IMR-90 (cell line): ENCODE measurements at regions not wholly inside any gene's neighbourhood (a gene's known extent, or its start where the extent isn't known, plus 50 kb on each side); places are given as distances from the start of the nearest gene placed in this dataset.

Experiments used
- ATAC-seq: fragments of 200-7000 bp; cut with Tn5 transposase; 2 replicates; pipeline ENCODE4 v1.9.1; 2020; ENCODE audit warnings: low read depth, mild to moderate bottlenecking, moderate library complexity
- BruUV-seq: library from RNA; stranded (reverse); fragments of 400-500 nt; replicated peaks from 2 replicates; lab custom pipeline; 2021; lab: Mats Ljungman, UMichigan
- CTCF ChIA-PET: fragments of 300-600 bp; formaldehyde crosslinking; extraction: SDS; loops from one replicate; lab custom pipeline; 2021; ENCODE audit warnings: antibody characterized with exemption; lab: Yijun Ruan, JAX
- POLR2A ChIA-PET: fragments of 300-600 bp; sonication (Branson Sonifier 250); formaldehyde crosslinking; loops from one replicate; lab custom pipeline; 2022; ENCODE audit warnings: antibody characterized with exemption; ENCODE audit not compliant: unreplicated experiment; lab: Charles Lee
- DNase-seq: peaks from one replicate; pipeline ENCODE4 v3.0.0; 2013
- H2AFZ ChIP-seq: replicated peaks from 2 replicates; pipeline ENCODE3; 2013; ENCODE audit warnings: low read length, mild to moderate bottlenecking; ENCODE audit not compliant: poor library complexity
- H2AK5ac ChIP-seq: 2 replicates; pipeline ENCODE4 v1.6.1; 2013; ENCODE audit warnings: low read depth, low read length, inconsistent platforms
- H2AK9ac ChIP-seq: replicated peaks from 2 replicates; pipeline ENCODE3; 2013; ENCODE audit warnings: mild to moderate bottlenecking, low read depth, low read length, moderate library complexity; ENCODE audit not compliant: poor library complexity
- H2BK120ac ChIP-seq: 2 replicates; pipeline ENCODE4 v1.6.1; 2013; ENCODE audit warnings: low read depth, low read length, inconsistent platforms
- H2BK15ac ChIP-seq: 3 replicates; pipeline ENCODE4 v1.6.1; 2013; ENCODE audit warnings: low read depth, low read length, inconsistent platforms
- H2BK20ac ChIP-seq: 2 replicates; pipeline ENCODE4 v1.6.1; 2013; ENCODE audit warnings: low read depth, mild to moderate bottlenecking, inconsistent platforms, low read length, moderate library complexity
- H2BK5ac ChIP-seq: 2 replicates; pipeline ENCODE4 v1.6.1; 2013; ENCODE audit warnings: mild to moderate bottlenecking, low read depth, low read length, inconsistent platforms; ENCODE audit not compliant: poor library complexity, severe bottlenecking
- H3K14ac ChIP-seq: replicated peaks from 2 replicates; pipeline ENCODE4 v1.6.1; 2013; ENCODE audit warnings: low read depth, low read length, inconsistent platforms
- H3K18ac ChIP-seq: 2 replicates; pipeline ENCODE4 v1.6.1; 2013; ENCODE audit warnings: low read depth, low read length, control low read depth
- H3K23ac ChIP-seq: 2 replicates; pipeline ENCODE4 v1.6.1; 2013; ENCODE audit warnings: low read depth, low read length, inconsistent platforms
- H3K27ac ChIP-seq: 2 replicates; pipeline ENCODE4 v1.5.1; 2013; ENCODE audit warnings: mild to moderate bottlenecking, control low read depth, low read length; ENCODE audit not compliant: insufficient read depth
- H3K27me3 ChIP-seq: 2 replicates; pipeline ENCODE4 v1.6.1; 2013; ENCODE audit warnings: low read length; ENCODE audit not compliant: control insufficient read depth, insufficient read depth
- H3K36me3 ChIP-seq: 2 replicates; pipeline ENCODE4 v1.6.1; 2013; ENCODE audit warnings: low read length, mixed read lengths; ENCODE audit not compliant: control insufficient read depth, insufficient read depth
- H3K4ac ChIP-seq: 2 replicates; pipeline ENCODE4 v1.6.1; 2013; ENCODE audit warnings: low read depth, low read length, inconsistent platforms
- H3K4me1 ChIP-seq: 2 replicates; pipeline ENCODE4 v1.6.1; 2013; ENCODE audit warnings: low read length, mixed read lengths; ENCODE audit not compliant: control insufficient read depth, insufficient read depth
- H3K4me2 ChIP-seq: 2 replicates; pipeline ENCODE4 v1.6.1; 2013; ENCODE audit warnings: low read depth, mild to moderate bottlenecking, control low read depth, low read length, moderate library complexity
- H3K4me3 ChIP-seq: 2 replicates; pipeline ENCODE4 v1.5.1; 2013; ENCODE audit warnings: low read depth, mild to moderate bottlenecking, control low read depth, low read length, moderate library complexity; ENCODE audit not compliant: insufficient read depth
- H3K56ac ChIP-seq: 2 replicates; pipeline ENCODE4 v1.6.1; 2013; ENCODE audit warnings: low read length, inconsistent platforms; ENCODE audit not compliant: insufficient read depth; ENCODE audit errors: extremely low read depth
- H3K79me1 ChIP-seq, 2 experiments: 2 replicates each; pipeline ENCODE4 v1.6.1; 2013; ENCODE audit warnings: low read length in 2 of 2, inconsistent platforms in 1 of 2, low read depth in 1 of 2
- H3K9ac ChIP-seq: 2 replicates; pipeline ENCODE4 v1.6.1; 2013; ENCODE audit warnings: low read depth, low read length, control low read depth
- H3K9me1 ChIP-seq: 2 replicates; pipeline ENCODE4 v1.6.1; 2013; ENCODE audit warnings: low read length, inconsistent platforms; ENCODE audit not compliant: insufficient read depth
- H3K9me3 ChIP-seq: 2 replicates; pipeline ENCODE4 v1.6.1; 2013; ENCODE audit warnings: low read length; ENCODE audit not compliant: control insufficient read depth, insufficient read depth
- H4K20me1 ChIP-seq: 2 replicates; pipeline ENCODE4 v1.6.1; 2013; ENCODE audit warnings: low read length, inconsistent platforms; ENCODE audit not compliant: insufficient read depth
- H4K5ac ChIP-seq: 2 replicates; pipeline ENCODE4 v1.6.1; 2013; ENCODE audit warnings: mild to moderate bottlenecking, low read depth, low read length, control low read depth
- H4K8ac ChIP-seq, 2 experiments: 2 replicates each; pipeline ENCODE4 v1.6.1; 2013; ENCODE audit warnings: low read depth in 2 of 2, low read length in 2 of 2, control low read depth in 1 of 2, inconsistent platforms in 1 of 2
- H4K91ac ChIP-seq: 2 replicates; pipeline ENCODE4 v1.6.1; 2013; ENCODE audit warnings: low read depth, low read length, inconsistent platforms; ENCODE audit not compliant: insufficient read depth
- BHLHE40 ChIP-seq: fragments of 150-350 bp; IDR thresholded peaks from 2 replicates; pipeline ENCODE4 v1.6.1; 2016; ENCODE audit warnings: mild to moderate bottlenecking, low read depth, low read length
- CEBPB ChIP-seq: IDR thresholded peaks from 2 replicates; pipeline ENCODE4 v1.6.1; 2012; ENCODE audit warnings: low read depth, low read length, improper control_type of control experiment
- CHD1 ChIP-seq: IDR thresholded peaks from 2 replicates; pipeline ENCODE4 v1.6.1; 2012; ENCODE audit warnings: low read depth, low read length, improper control_type of control experiment
- CTCF ChIP-seq: conservative IDR thresholded peaks from 2 replicates; pipeline ENCODE4 v1.5.1; 2012; ENCODE audit warnings: mild to moderate bottlenecking, low read depth, low read length, improper control_type of control experiment
- FOS ChIP-seq: fragments of 150-350 bp; IDR thresholded peaks from 2 replicates; pipeline ENCODE4 v1.6.1; 2016; ENCODE audit warnings: low read depth, low read length
- MAFK ChIP-seq: IDR thresholded peaks from 2 replicates; pipeline ENCODE4 v1.6.1; 2012; ENCODE audit warnings: low read depth, low read length, improper control_type of control experiment
- MAZ ChIP-seq: IDR thresholded peaks from 2 replicates; pipeline ENCODE4 v1.6.1; 2012; ENCODE audit warnings: low read depth, mild to moderate bottlenecking, low read length, improper control_type of control experiment, moderate library complexity, borderline replicate concordance
- MXI1 ChIP-seq: IDR thresholded peaks from 2 replicates; pipeline ENCODE4 v1.6.1; 2012; ENCODE audit warnings: low read depth, mild to moderate bottlenecking, low read length, moderate library complexity, borderline replicate concordance
- NFE2L2 ChIP-seq: fragments of 150-350 bp; IDR thresholded peaks from 2 replicates; pipeline ENCODE4 v1.6.1; 2016; ENCODE audit warnings: low read depth, mild to moderate bottlenecking, low read length
- POLR2A ChIP-seq: IDR thresholded peaks from 2 replicates; pipeline ENCODE4 v1.6.1; 2012; ENCODE audit warnings: mild to moderate bottlenecking, low read depth, low read length
- RAD21 ChIP-seq: IDR thresholded peaks from 2 replicates; pipeline ENCODE4 v1.6.1; 2012; ENCODE audit warnings: low read length, improper control_type of control experiment
- RCOR1 ChIP-seq: IDR thresholded peaks from 2 replicates; pipeline ENCODE4 v1.6.1; 2012; ENCODE audit warnings: mild to moderate bottlenecking, low read length, improper control_type of control experiment; ENCODE audit not compliant: insufficient replicate concordance
- RFX5 ChIP-seq: IDR thresholded peaks from 2 replicates; pipeline ENCODE4 v1.8.0; 2012; ENCODE audit warnings: low read depth, mild to moderate bottlenecking, low read length, moderate library complexity
- SMC3 ChIP-seq: fragments of 150-350 bp; IDR thresholded peaks from 2 replicates; pipeline ENCODE4 v1.6.1; 2016; ENCODE audit warnings: low read depth, mild to moderate bottlenecking, antibody characterized with exemption, low read length, moderate library complexity
- WGBS, 2 experiments: methylation state at CpG; one replicate each; pipeline versions ENCODE4 v1.1.5 to v1.1.7; 2013; ENCODE audit warnings: missing lambda C conversion rate in 2 of 2; ENCODE audit not compliant: insufficient read length in 1 of 2; ENCODE audit errors: extremely low coverage in 2 of 2; 5-methylcytosine and 5-hydroxymethylcytosine counted together
- dilution Hi-C: fragments of 300-500 bp; cut with HindIII; formaldehyde crosslinking; loops from one replicate; pipeline ENCODE4 v1.14.3; 2018; ENCODE audit warnings: low sequenced_read_pairs; ENCODE audit not compliant: unreplicated experiment
- in situ Hi-C: fragments of 300-500 bp; cut with MboI; formaldehyde crosslinking; loops from 3 replicates; pipeline ENCODE4 v1.14.3; 2019; ENCODE audit warnings: low sequenced_read_pairs, inconsistent platforms, mixed read lengths
- intact Hi-C: fragments of 100-400 bp; cut with micrococcal nuclease; formaldehyde crosslinking; loops from 2 replicates; pipeline ENCODE4 v1.10.0; 2022
- TF ChIP-seq, protein P1 (sequence below): fragments of 150-350 bp; IDR thresholded peaks from 2 replicates; pipeline ENCODE4 v1.6.1; 2017; ENCODE audit warnings: mild to moderate bottlenecking, antibody characterized with exemption, low read length, low read depth
- TF ChIP-seq, protein P2 (sequence below): fragments of 150-350 bp; IDR thresholded peaks from 2 replicates; pipeline ENCODE4 v1.6.1; 2016; ENCODE audit warnings: low read depth, mild to moderate bottlenecking, low read length, moderate library complexity, borderline replicate concordance

GRCh38 chr2:52312486-52312885 is 1280.6 kb upstream of the NRXN1 start:
- no peak overlapping the region for H2BK20ac ChIP-seq
- DNase-seq (no peak), ATAC-seq (no peak)
- no peak overlapping the region for H4K5ac ChIP-seq
- H3K4me1 ChIP-seq: no peaks in the 10 kb centered on the region
- H3K23ac ChIP-seq: no peak overlapping the region
- no peaks in the 10 kb centered on the region for H3K36me3 ChIP-seq
- no peaks in the 10 kb centered on the region for H3K27me3 ChIP-seq
- no CpG with 5 or more reads among the region's 2 CpGs for WGBS, 2 experiments
- no peak overlapping the region for H3K27ac ChIP-seq
- H3K56ac ChIP-seq: no peak overlapping the region
- no peaks in the 10 kb centered on the region for H4K20me1 ChIP-seq
- H3K18ac ChIP-seq: no peak overlapping the region
- no peak overlapping the region for H4K91ac ChIP-seq
- no peak overlapping the region for H3K9ac ChIP-seq
- BruUV-seq: no TSS peak
- H2AFZ ChIP-seq: no peak overlapping the region
- no peak overlapping the region for H2BK120ac ChIP-seq
- H2AK5ac ChIP-seq: no peak overlapping the region
- no peak overlapping the region for H3K4ac ChIP-seq
- no peak overlapping the region for H4K8ac ChIP-seq
- dilution Hi-C loops (no loop called here), in situ Hi-C loops (no loop called here), intact Hi-C loops (no loop called here)
- no peak overlapping the region for H2BK15ac ChIP-seq
- no peak overlapping the region for H2AK9ac ChIP-seq
- H3K79me1 ChIP-seq: no peaks in the 10 kb centered on the region
- ChIA-PET CTCF (no interaction called here), POLR2A (no interaction called here)
- H3K14ac ChIP-seq: no peak overlapping the region
- no peak overlapping the region for H2BK5ac ChIP-seq
- no peaks in the 10 kb centered on the region for H3K9me3 ChIP-seq
- H3K4me2 ChIP-seq: no peak overlapping the region
- H3K4me3 ChIP-seq: no peak overlapping the region
- TF ChIP-seq, protein P1, sequence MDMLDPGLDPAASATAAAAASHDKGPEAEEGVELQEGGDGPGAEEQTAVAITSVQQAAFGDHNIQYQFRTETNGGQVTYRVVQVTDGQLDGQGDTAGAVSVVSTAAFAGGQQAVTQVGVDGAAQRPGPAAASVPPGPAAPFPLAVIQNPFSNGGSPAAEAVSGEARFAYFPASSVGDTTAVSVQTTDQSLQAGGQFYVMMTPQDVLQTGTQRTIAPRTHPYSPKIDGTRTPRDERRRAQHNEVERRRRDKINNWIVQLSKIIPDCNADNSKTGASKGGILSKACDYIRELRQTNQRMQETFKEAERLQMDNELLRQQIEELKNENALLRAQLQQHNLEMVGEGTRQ: no peak
- TF ChIP-seq FOS: no peak
- no peak for TF ChIP-seq MAFK
- TF ChIP-seq RCOR1: no peak
- TF ChIP-seq MXI1: no peak
- no peak for TF ChIP-seq SMC3
- no peak for TF ChIP-seq BHLHE40
- TF ChIP-seq CHD1: no peak
- no peak for TF ChIP-seq CEBPB
- TF ChIP-seq POLR2A: no peak
- no peak for TF ChIP-seq NFE2L2
- TF ChIP-seq, protein P2, sequence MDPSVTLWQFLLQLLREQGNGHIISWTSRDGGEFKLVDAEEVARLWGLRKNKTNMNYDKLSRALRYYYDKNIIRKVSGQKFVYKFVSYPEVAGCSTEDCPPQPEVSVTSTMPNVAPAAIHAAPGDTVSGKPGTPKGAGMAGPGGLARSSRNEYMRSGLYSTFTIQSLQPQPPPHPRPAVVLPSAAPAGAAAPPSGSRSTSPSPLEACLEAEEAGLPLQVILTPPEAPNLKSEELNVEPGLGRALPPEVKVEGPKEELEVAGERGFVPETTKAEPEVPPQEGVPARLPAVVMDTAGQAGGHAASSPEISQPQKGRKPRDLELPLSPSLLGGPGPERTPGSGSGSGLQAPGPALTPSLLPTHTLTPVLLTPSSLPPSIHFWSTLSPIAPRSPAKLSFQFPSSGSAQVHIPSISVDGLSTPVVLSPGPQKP: no peak
- TF ChIP-seq MAZ: no peak
- TF ChIP-seq RFX5: no peak
- TF ChIP-seq RAD21: no peak
- TF ChIP-seq CTCF: no peak
- H3K9me1 ChIP-seq: no peaks in the 10 kb centered on the region
